Caco-2 (cell line): ENCODE measurements at regions not wholly inside any gene's neighbourhood (a gene's known extent, or its start where the extent isn't known, plus 50 kb on each side); places are given as distances from the start of the nearest gene placed in this dataset.

Experiments used
- BruUV-seq: library from RNA; stranded (reverse); fragments of 400-500 nt; replicated peaks from 2 replicates; lab custom pipeline; 2021; lab: Mats Ljungman, UMichigan
- CTCF ChIA-PET: fragments of 300-600 bp; sonication (Branson Sonifier 250); formaldehyde crosslinking; loops from one replicate; lab custom pipeline; 2022; ENCODE audit warnings: antibody characterized with exemption; lab: Charles Lee
- POLR2A ChIA-PET: fragments of 300-600 bp; sonication (Branson Sonifier 250); formaldehyde crosslinking; loops from one replicate; lab custom pipeline; 2022; ENCODE audit warnings: antibody characterized with exemption; lab: Charles Lee
- DNase-seq, 2 experiments: peaks; one replicate each; pipeline versions ENCODE4 v3.0.0 to v3.0.0-alpha.2; 2020 to 2022
- H3K27me3 ChIP-seq: replicated peaks from 2 replicates; pipeline ENCODE4 v1.6.0; 2011; ENCODE audit warnings: low read length; ENCODE audit not compliant: control insufficient read depth, insufficient read depth
- H3K36me3 ChIP-seq: 2 replicates; pipeline ENCODE4 v1.5.1; 2011; ENCODE audit warnings: low read length; ENCODE audit not compliant: control insufficient read depth, insufficient read depth
- H3K4me1 ChIP-seq: fragments of 250-450 bp; sonication (Bioruptor Pico); 2 replicates; pipeline ENCODE4 v1.5.1; 2020; ENCODE audit warnings: mild to moderate bottlenecking
- H3K4me3 ChIP-seq: 2 replicates; pipeline ENCODE4 v1.5.1; 2011; ENCODE audit warnings: low read depth, mild to moderate bottlenecking, control low read depth, low read length
- H3K9me3 ChIP-seq: fragments of 250-450 bp; sonication (Bioruptor Pico); 2 replicates; pipeline ENCODE4 v1.5.1; 2020; ENCODE audit warnings: mild to moderate bottlenecking, moderate library complexity
- H3K27ac Mint-ChIP-seq: one replicate; pipeline ENCODE4 v1.8.0; 2022; ENCODE audit warnings: mixed read lengths; ENCODE audit not compliant: unreplicated experiment
- H3K27me3 Mint-ChIP-seq: one replicate; pipeline ENCODE4 v1.8.0; 2022; ENCODE audit warnings: mixed read lengths; ENCODE audit not compliant: insufficient read depth, unreplicated experiment
- H3K36me3 Mint-ChIP-seq: one replicate; pipeline ENCODE4 v1.8.0; 2022; ENCODE audit warnings: mild to moderate bottlenecking, mixed read lengths; ENCODE audit not compliant: insufficient read depth, unreplicated experiment
- H3K4me1 Mint-ChIP-seq: one replicate; pipeline ENCODE4 v1.8.0; 2022; ENCODE audit warnings: low read depth, mixed read lengths; ENCODE audit not compliant: unreplicated experiment
- H3K4me3 Mint-ChIP-seq: one replicate; pipeline ENCODE4 v1.8.0; 2022; ENCODE audit warnings: mild to moderate bottlenecking, moderate library complexity, mixed read lengths; ENCODE audit not compliant: unreplicated experiment
- H3K9me3 Mint-ChIP-seq: one replicate; pipeline ENCODE4 v1.8.0; 2022; ENCODE audit warnings: mixed read lengths; ENCODE audit not compliant: unreplicated experiment
- intact Hi-C: fragments of 100-400 bp; cut with micrococcal nuclease; formaldehyde crosslinking; loops from one replicate; pipeline ENCODE4 v1.10.0; 2022; ENCODE audit not compliant: unreplicated experiment
- TF ChIP-seq, protein P1 (sequence below), 2 experiments: fragments of 200-600 bp in 1 of 2; IDR thresholded peaks; 1 replicate in 1 of 2; 2 replicates in 1 of 2; pipeline versions ENCODE4 v1.5.1 to v1.8.0; 2011 to 2022; ENCODE audit warnings: antibody characterized with exemption in 1 of 2, control low read depth in 1 of 2, inconsistent platforms in 1 of 2, low read depth in 1 of 2, low read length in 1 of 2, mild to moderate bottlenecking in 1 of 2, moderate library complexity in 1 of 2; ENCODE audit not compliant: insufficient read depth in 1 of 2, severe bottlenecking in 1 of 2, unreplicated experiment in 1 of 2

DNA sequence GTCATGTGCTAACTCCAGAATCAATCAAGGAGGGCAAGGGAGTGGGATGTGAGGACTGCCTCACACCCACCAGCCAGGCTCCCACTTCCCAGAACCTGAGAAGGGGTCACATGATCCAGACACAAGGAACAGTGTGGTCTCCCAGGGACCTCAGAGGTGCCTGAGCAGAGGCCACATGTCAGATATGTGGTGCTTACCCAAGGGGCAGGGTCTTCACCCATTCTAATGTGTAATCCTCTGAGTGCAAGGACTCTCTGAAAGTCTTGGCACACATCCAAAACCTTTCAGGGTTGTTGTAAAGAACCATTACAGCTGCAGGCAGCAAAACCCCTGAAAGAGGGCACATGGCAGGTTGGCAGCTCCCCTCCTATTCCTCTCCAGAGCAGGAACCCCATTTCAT, 656.6 kb downstream of the UQCRFS1 start:
- intact Hi-C loops, result no loop called here
- no peaks in the 10 kb centered on the region for H3K27me3 ChIP-seq

DNA sequence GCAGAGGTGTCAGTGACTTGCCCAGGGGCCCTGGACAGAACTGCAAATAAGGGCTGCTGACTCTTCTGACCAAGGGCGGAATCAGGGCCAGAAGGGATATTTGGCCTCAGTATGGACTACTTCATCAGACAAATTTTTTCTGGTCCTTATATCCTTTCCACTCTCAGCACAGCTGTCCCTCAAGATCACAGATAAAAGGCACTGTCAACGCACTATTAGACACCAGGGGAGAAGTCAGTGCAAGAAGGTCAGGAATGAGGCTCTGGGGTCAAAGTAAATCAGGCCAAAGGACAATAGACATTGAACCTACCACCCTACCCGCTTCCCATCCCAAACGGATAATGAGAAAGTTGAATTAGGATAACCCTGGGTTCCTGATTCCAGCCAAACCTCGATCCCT, 657.6 kb downstream of the UQCRFS1 start:
- BruUV-seq, result no TSS peak
- TF ChIP-seq, protein P1, sequence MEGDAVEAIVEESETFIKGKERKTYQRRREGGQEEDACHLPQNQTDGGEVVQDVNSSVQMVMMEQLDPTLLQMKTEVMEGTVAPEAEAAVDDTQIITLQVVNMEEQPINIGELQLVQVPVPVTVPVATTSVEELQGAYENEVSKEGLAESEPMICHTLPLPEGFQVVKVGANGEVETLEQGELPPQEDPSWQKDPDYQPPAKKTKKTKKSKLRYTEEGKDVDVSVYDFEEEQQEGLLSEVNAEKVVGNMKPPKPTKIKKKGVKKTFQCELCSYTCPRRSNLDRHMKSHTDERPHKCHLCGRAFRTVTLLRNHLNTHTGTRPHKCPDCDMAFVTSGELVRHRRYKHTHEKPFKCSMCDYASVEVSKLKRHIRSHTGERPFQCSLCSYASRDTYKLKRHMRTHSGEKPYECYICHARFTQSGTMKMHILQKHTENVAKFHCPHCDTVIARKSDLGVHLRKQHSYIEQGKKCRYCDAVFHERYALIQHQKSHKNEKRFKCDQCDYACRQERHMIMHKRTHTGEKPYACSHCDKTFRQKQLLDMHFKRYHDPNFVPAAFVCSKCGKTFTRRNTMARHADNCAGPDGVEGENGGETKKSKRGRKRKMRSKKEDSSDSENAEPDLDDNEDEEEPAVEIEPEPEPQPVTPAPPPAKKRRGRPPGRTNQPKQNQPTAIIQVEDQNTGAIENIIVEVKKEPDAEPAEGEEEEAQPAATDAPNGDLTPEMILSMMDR (IDR thresholded peaks at IDR 0.05; ENCODE audit: insufficient read depth in 1 of 2, low read depth in 1 of 2, low read length in 1 of 2, severe bottlenecking in 1 of 2, unreplicated experiment in 1 of 2), result no peak
- no peaks in the 10 kb centered on the region for H3K36me3 Mint-ChIP-seq
- H3K4me3 Mint-ChIP-seq, result no peak overlapping the region
- Histone ChIP-seq H3K4me1 (no peaks in the 10 kb centered on the region), H3K36me3 (no peaks in the 10 kb centered on the region), H3K27me3 (no peaks in the 10 kb centered on the region), H3K4me3 (no peak overlapping the region), H3K9me3 (no peaks in the 10 kb centered on the region)
- ChIA-PET POLR2A (no interaction called here), CTCF (no interaction called here)
- H3K9me3 Mint-ChIP-seq, result peaks cover 15% of the 10 kb centered on the region
- no peak overlapping the region for H3K27ac Mint-ChIP-seq
- no peaks in the 10 kb centered on the region for H3K4me1 Mint-ChIP-seq
- no peak for DNase-seq
- intact Hi-C loops, result no loop called here
- no peaks in the 10 kb centered on the region for H3K27me3 Mint-ChIP-seq

More for the DNA sequence above, 656.6 kb downstream of the UQCRFS1 start:
- Mint-ChIP-seq H3K9me3 (peaks cover 15% of the 10 kb centered on the region), H3K27me3 (no peaks in the 10 kb centered on the region), H3K36me3 (no peaks in the 10 kb centered on the region), H3K27ac (no peak overlapping the region), H3K4me1 (no peaks in the 10 kb centered on the region), H3K4me3 (no peak overlapping the region)
- BruUV-seq, result no TSS peak
- no peak for DNase-seq
- no peaks in the 10 kb centered on the region for H3K9me3 ChIP-seq
- no peaks in the 10 kb centered on the region for H3K4me1 ChIP-seq
- no peak overlapping the region for H3K4me3 ChIP-seq
- ChIA-PET POLR2A (no interaction called here), CTCF (no interaction called here)
- TF ChIP-seq, protein P1 (IDR thresholded peaks at IDR 0.05; ENCODE audit: insufficient read depth in 1 of 2, low read depth in 1 of 2, low read length in 1 of 2, severe bottlenecking in 1 of 2, unreplicated experiment in 1 of 2), result no peak
- no peaks in the 10 kb centered on the region for H3K36me3 ChIP-seq

DNA sequence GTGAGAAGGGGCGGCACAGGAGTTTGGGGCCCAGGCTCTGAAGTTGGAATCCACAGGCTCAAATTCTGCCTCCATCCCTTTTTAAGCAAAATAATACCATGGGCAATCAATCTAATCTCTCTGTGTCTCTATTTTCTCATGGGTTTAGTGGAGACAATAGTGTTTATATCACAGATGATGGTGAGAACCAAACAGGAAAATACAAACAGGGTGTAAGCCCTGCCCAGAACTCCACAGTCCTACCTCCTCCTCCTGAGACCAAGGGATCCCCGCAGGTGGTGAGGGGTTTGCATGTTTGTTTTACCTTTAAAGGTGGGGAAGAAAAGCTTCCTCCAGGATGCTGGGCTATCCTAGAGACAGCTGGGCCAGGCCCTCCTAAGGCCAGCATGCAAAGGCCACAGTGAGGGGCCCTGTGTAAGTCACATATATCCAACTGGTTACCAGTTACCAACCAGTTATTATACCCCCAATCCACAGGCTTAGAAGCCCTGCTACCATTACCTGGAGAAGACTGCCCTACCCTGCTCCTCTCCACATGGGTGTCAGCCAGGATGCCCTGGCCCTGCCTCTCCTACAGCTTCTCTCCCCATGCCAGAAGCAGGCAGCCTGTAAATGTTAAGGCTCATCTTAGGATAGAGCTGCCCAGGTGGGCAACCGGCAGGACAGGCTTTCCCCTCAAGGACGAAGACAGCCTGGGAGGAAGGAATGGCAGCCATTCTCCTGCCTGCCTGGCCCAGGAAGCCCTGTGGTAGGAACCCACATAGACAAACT, 658.4 kb downstream of the UQCRFS1 start:
- Histone ChIP-seq H3K27me3 (no peaks in the 10 kb centered on the region), H3K9me3 (no peaks in the 10 kb centered on the region), H3K36me3 (no peaks in the 10 kb centered on the region), H3K4me1 (no peaks in the 10 kb centered on the region), H3K4me3 (no peak overlapping the region)
- H3K4me3 Mint-ChIP-seq, result no peak overlapping the region
- POLR2A ChIA-PET, result no interaction called here
- CTCF ChIA-PET, result no interaction called here
- DNase-seq, result no peak
- TF ChIP-seq, protein P1 (IDR thresholded peaks at IDR 0.05; ENCODE audit: insufficient read depth in 1 of 2, low read depth in 1 of 2, low read length in 1 of 2, severe bottlenecking in 1 of 2, unreplicated experiment in 1 of 2), result no peak
- peaks cover 15% of the 10 kb centered on the region for H3K9me3 Mint-ChIP-seq
- H3K27ac Mint-ChIP-seq, result no peak overlapping the region
- no TSS peak for BruUV-seq
- H3K4me1 Mint-ChIP-seq, result no peaks in the 10 kb centered on the region
- intact Hi-C loops, result no loop called here
- H3K27me3 Mint-ChIP-seq, result no peaks in the 10 kb centered on the region
- H3K36me3 Mint-ChIP-seq, result no peaks in the 10 kb centered on the region
